ENCODE measurements at regions not wholly inside any gene's neighbourhood (a gene's known extent, or its start where the extent isn't known, plus 50 kb on each side); places are given as distances from the start of the nearest gene placed in this dataset.
"Not testable (repeated sequence)": the region's sequence is repeated elsewhere in the genome, so short reads cannot be mapped to it uniquely, and the experiment has no call there.

DNA sequence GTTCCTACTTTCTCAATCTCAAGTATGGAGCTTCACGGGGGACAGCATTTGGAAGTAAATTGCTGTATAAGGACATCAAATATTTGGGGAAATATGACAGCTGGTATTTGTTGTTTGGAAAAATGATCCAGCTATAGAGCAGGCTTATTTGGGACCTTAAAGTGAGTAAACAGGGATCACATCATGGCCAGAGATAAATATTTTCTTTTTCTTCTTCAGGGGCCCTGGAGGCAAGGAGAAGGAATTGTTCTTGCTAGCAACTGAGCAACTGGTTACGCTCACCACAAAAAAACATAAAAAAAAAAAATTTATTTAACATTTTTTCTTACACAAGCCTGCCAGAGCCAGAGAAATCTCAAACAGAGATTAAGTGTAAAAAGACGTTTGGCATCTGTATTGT lies 277.2 kb upstream of the UGT8 start:
- no peak for DNase-seq (ENCODE audit: extremely low read depth, insufficient read length)
- Histone ChIP-seq H3K27me3 (replicated peaks; ENCODE audit: control insufficient read depth, insufficient read depth, low read length) (no peaks in the 10 kb centered on the region), H3K36me3 (ENCODE audit: control insufficient read depth, insufficient read depth, low read length) (no peaks in the 10 kb centered on the region), H3K4me3 (replicated peaks; ENCODE audit: low read depth, low read length) (no peak overlapping the region)
- TF ChIP-seq, protein P1, sequence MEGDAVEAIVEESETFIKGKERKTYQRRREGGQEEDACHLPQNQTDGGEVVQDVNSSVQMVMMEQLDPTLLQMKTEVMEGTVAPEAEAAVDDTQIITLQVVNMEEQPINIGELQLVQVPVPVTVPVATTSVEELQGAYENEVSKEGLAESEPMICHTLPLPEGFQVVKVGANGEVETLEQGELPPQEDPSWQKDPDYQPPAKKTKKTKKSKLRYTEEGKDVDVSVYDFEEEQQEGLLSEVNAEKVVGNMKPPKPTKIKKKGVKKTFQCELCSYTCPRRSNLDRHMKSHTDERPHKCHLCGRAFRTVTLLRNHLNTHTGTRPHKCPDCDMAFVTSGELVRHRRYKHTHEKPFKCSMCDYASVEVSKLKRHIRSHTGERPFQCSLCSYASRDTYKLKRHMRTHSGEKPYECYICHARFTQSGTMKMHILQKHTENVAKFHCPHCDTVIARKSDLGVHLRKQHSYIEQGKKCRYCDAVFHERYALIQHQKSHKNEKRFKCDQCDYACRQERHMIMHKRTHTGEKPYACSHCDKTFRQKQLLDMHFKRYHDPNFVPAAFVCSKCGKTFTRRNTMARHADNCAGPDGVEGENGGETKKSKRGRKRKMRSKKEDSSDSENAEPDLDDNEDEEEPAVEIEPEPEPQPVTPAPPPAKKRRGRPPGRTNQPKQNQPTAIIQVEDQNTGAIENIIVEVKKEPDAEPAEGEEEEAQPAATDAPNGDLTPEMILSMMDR (IDR thresholded peaks at IDR 0.05; ENCODE audit: insufficient read depth, low read length, poor library complexity, severe bottlenecking): no peak

DNA sequence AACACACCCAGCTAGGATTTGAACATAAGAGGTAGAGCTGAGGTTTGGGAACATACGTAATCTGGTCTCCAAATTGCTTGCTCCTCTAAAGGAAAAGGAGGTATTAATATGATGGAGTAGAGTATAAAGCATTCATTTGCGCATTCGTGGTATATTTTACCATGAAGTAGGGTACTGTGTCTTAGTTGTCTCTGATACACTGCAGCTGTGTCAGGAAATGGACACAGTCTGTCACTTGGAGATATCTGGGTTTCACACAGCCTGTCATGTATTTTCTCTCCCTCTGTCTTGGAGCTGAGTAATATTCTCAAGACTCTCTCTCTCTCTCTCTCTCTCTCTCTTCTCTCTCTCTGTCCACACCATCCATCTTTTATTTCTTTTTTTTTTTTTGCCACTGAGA lies 274.8 kb upstream of the UGT8 start:
- TF ChIP-seq, protein P1 (IDR thresholded peaks at IDR 0.05; ENCODE audit: insufficient read depth, low read length, poor library complexity, severe bottlenecking): no peak
- Histone ChIP-seq H3K27me3 (replicated peaks; ENCODE audit: control insufficient read depth, insufficient read depth, low read length) (no peaks in the 10 kb centered on the region), H3K4me3 (replicated peaks; ENCODE audit: low read depth, low read length) (no peak overlapping the region), H3K36me3 (ENCODE audit: control insufficient read depth, insufficient read depth, low read length) (no peaks in the 10 kb centered on the region)
- no peak for DNase-seq (ENCODE audit: extremely low read depth, insufficient read length)

DNA sequence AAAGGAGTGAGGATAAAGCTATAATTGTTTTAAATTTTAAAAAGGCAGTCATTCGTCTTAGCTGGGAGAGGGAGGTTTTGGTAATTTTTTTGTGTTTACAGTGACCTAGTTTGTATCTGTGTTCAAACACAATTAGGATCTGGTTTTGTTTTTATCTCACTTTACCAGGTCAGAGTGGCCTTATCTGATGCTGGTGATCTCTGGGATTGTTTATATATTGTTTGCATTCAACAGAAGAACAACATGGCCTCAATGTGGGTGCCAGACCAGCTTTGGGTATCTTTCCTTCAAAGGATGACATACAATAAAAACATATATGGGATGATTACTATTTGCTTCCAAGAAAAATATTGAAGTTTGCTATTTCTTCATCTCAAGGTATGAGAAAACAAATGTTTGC lies 272.2 kb upstream of the UGT8 start:
- Histone ChIP-seq H3K4me3 (replicated peaks; ENCODE audit: low read depth, low read length) (no peak overlapping the region), H3K36me3 (ENCODE audit: control insufficient read depth, insufficient read depth, low read length) (no peaks in the 10 kb centered on the region), H3K27me3 (replicated peaks; ENCODE audit: control insufficient read depth, insufficient read depth, low read length) (no peaks in the 10 kb centered on the region)
- TF ChIP-seq, protein P1 (IDR thresholded peaks at IDR 0.05; ENCODE audit: insufficient read depth, low read length, poor library complexity, severe bottlenecking): no peak
- no peak for DNase-seq (ENCODE audit: extremely low read depth, insufficient read length)

DNA sequence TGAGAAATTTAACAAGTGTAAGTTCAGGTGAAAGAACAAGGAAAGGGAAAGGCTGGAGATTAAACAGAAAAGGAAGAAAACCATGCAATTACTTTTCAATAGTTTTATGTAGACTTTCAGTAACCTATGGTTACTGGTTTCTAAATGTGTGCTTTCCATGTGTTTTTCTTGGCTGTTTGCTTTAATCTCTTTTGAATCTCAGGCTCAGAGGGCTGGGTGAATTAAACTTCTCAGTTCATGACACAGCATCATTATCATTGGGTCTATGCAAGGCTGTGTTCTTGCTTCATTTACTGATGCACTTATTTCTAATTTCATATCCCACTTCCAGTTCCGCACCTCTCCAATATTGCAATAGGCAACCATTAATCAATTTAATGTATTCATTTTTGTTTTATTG lies 266.5 kb upstream of the UGT8 start:
- H3K4me3 ChIP-seq (replicated peaks; ENCODE audit: low read depth, low read length): no peak overlapping the region
- no peak for DNase-seq (ENCODE audit: extremely low read depth, insufficient read length)
- no peaks in the 10 kb centered on the region for H3K27me3 ChIP-seq (replicated peaks; ENCODE audit: control insufficient read depth, insufficient read depth, low read length)
- no peaks in the 10 kb centered on the region for H3K36me3 ChIP-seq (ENCODE audit: control insufficient read depth, insufficient read depth, low read length)
- TF ChIP-seq, protein P1 (IDR thresholded peaks at IDR 0.05; ENCODE audit: insufficient read depth, low read length, poor library complexity, severe bottlenecking): no peak

DNA sequence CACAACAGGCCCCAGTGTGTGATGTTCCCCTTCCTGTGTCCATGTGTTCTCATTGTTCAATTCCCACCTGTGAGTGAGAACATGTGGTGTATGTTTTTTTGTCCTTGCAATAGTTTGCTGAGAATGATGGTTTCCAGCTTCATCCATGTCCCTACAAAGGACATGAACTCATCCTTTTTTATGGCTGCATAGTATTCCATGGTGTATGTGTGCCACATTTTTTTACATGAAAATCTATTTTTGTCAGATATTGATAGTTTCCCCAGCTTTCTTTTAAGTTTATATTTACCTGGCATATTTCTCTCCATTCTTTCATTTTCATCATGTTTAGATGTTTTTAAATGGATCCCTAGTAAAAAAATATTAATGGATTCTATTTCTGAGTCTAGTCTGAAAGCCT lies 264.2 kb upstream of the UGT8 start:
- not testable (repeated sequence) for DNase-seq (ENCODE audit: extremely low read depth, insufficient read length); H3K4me3 ChIP-seq (replicated peaks; ENCODE audit: low read depth, low read length); H3K36me3 ChIP-seq (ENCODE audit: control insufficient read depth, insufficient read depth, low read length); H3K27me3 ChIP-seq (replicated peaks; ENCODE audit: control insufficient read depth, insufficient read depth, low read length)

DNA sequence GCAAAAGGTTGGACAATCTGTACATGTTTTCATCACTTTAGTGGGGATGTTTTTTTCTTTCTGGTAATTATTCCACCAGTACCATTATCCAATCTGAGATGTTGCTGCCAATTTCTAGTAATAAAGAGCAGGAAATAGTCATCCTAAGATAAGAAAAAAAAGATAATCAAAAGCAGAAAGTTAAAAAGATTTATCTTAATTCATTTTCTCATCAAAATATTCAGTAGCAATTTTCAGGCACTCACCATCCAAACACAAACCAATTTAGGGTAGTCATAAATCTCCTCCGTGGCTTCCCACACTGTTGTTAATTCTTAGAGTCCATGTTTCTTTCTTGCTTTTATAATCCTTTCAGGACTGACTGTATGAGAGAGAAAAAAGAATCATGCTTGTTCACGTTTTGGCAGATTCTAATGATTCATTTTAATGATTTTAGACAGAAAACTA lies 263.7 kb upstream of the UGT8 start:
- no peak overlapping the region for H3K4me3 ChIP-seq (replicated peaks; ENCODE audit: low read depth, low read length)
- H3K36me3 ChIP-seq (ENCODE audit: control insufficient read depth, insufficient read depth, low read length): no peaks in the 10 kb centered on the region
- DNase-seq (ENCODE audit: extremely low read depth, insufficient read length): no peak
- H3K27me3 ChIP-seq (replicated peaks; ENCODE audit: control insufficient read depth, insufficient read depth, low read length): no peaks in the 10 kb centered on the region
- TF ChIP-seq, protein P1 (IDR thresholded peaks at IDR 0.05; ENCODE audit: insufficient read depth, low read length, poor library complexity, severe bottlenecking): no peak
